ENCODE measurements at regions not wholly inside any gene's neighbourhood (a gene's known extent, or its start where the extent isn't known, plus 50 kb on each side); places are given as distances from the start of the nearest gene placed in this dataset.

DNA sequence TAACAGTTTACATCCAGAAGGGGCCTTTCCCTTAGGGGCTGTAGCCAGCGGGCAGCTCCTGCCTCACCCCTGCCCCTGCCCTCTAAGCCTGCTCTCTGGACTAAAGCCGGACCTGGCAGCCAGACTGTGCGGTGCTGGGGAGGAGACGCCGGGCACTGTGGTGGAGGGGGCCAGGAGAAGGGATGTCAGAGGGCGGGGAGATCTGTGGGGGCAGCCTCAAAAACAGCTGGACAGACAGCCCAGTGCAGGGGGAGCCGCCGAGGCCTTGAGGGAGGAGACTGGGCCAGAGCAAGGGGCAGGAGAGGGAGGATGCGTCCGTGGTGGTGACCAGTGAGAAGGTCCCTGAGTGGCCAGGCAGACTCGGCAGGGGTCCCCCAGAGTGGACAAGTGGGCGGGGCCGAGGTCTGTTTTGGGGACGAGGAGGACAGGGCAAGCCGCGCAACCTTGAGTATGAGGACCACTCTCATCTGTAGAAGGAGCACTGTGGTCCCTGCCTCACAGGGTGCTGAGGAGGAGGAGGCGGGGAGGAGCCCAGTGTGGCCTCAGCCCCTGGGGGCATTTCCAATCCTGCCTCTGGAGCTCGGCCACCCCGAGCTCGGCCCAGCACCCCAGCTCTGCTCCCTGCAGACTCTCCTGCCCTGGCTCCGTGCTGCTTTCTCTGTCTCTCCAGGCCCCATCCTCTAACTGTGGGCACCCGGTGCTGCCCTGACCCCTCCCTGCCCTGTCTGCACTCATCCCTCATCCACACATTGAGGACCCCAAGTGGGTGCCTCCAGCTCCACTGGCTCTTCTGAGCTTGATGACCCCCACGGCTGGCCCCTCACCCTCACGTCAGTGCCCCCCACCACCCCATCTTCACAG lies 59.2 kb upstream of the NKX1-1 start:
- intact Hi-C loops (cut with DNase I) = no loop called here
- TF ChIP-seq, protein P1, sequence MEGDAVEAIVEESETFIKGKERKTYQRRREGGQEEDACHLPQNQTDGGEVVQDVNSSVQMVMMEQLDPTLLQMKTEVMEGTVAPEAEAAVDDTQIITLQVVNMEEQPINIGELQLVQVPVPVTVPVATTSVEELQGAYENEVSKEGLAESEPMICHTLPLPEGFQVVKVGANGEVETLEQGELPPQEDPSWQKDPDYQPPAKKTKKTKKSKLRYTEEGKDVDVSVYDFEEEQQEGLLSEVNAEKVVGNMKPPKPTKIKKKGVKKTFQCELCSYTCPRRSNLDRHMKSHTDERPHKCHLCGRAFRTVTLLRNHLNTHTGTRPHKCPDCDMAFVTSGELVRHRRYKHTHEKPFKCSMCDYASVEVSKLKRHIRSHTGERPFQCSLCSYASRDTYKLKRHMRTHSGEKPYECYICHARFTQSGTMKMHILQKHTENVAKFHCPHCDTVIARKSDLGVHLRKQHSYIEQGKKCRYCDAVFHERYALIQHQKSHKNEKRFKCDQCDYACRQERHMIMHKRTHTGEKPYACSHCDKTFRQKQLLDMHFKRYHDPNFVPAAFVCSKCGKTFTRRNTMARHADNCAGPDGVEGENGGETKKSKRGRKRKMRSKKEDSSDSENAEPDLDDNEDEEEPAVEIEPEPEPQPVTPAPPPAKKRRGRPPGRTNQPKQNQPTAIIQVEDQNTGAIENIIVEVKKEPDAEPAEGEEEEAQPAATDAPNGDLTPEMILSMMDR (IDR thresholded peaks at IDR 0.05) = no peak
- no peaks in the 10 kb centered on the region for H3K9me3 ChIP-seq
- H3K27ac ChIP-seq = no peak overlapping the region
- ATAC-seq (no peak), DNase-seq (no peak)
- peaks cover 0 to 43% (median 13%) of the 10 kb centered on the region in 3 donors for H3K27me3 ChIP-seq (ENCODE audit: insufficient read depth in 3 of 3, low read length in 2 of 3)
- no peak overlapping the region for H3K4me3 ChIP-seq
- H3K36me3 ChIP-seq (ENCODE audit: insufficient read depth in 1 of 2, low read depth in 1 of 2) = no peaks in the 10 kb centered on the region
- no peaks in the 10 kb centered on the region for H3K4me1 ChIP-seq
- 62 to 66% (median 62%) methylated on average over 23 to 24 of the region's 24 CpGs for WGBS, 3 donors

DNA sequence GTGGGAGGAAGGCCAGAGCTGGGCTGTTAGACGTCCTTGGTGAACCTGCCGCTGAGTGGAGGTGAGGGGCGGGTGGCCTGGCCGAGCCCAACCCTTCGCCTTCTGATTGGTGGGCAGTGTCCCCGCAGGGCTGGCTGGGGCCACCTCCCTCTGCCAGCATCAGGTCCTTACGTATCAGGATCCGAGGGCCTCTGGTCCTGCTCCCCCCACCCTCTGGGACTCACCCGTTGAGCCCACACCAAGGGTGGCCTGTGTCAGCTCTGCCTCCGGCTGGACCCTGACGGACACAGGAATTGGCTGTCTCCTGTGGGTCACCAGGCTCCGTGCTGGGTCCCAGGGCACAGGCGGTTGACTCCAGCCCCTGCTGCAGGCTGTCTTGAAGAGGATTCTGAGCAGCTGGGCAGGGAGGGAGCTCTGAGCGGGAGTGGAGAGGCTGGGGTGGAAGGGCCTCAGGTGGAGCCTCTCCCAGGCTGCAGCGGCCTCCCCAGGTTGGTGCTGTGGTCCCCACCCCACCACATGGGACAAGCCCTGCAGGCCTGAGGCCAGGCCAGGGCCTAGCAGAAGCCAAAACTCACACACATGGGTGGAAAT lies 58.4 kb upstream of the NKX1-1 start:
- Histone ChIP-seq H3K4me1 (no peaks in the 10 kb centered on the region), H3K36me3 (ENCODE audit: insufficient read depth in 1 of 2, low read depth in 1 of 2) (no peaks in the 10 kb centered on the region), H3K9me3 (no peaks in the 10 kb centered on the region), H3K27me3 (ENCODE audit: insufficient read depth in 3 of 3, low read length in 2 of 3) (peaks cover 0 to 43% (median 13%) of the 10 kb centered on the region in 3 donors), H3K27ac (no peak overlapping the region), H3K4me3 (no peak overlapping the region)
- ATAC-seq = no peak
- TF ChIP-seq, protein P1 (IDR thresholded peaks at IDR 0.05) = no peak
- intact Hi-C loops (cut with DNase I) = no loop called here
- WGBS, 3 donors = 64 to 74% (median 72%) methylated on average over 13 to 15 of the region's 15 CpGs
- DNase-seq = no peak

DNA sequence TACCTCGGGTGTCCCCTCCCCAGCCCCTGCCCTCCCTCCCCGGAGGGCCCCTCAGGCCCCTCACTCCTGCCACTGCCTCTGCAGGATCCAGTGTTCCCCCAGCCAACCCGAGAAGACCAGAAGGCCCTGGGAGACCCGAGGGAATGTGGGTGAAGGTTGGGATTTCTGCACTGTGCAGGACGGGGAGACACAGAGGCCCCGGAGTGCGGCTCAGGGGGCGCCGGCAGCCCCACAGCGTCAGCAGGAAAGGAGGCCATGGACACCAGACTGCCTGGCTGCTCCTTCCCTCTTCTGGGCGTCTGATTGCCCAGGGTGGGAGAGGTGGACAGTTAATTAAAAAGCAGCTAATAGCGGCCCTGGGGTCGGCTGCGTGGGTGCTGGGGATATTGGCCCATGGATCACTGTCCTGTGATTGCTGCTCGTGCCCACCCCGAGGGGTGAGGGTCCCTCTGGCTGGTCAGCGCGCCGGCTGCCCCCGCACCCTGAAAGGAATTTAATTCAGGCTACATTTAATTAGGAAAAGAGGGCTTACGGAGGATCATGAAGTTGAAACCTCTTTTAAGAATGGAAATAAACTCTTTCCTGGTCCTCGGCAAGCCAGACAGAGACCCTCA lies 57.8 kb upstream of the NKX1-1 start:
- 72 to 80% (median 79%) methylated on average over 21 to 22 of the region's 22 CpGs for WGBS, 3 donors

DNA sequence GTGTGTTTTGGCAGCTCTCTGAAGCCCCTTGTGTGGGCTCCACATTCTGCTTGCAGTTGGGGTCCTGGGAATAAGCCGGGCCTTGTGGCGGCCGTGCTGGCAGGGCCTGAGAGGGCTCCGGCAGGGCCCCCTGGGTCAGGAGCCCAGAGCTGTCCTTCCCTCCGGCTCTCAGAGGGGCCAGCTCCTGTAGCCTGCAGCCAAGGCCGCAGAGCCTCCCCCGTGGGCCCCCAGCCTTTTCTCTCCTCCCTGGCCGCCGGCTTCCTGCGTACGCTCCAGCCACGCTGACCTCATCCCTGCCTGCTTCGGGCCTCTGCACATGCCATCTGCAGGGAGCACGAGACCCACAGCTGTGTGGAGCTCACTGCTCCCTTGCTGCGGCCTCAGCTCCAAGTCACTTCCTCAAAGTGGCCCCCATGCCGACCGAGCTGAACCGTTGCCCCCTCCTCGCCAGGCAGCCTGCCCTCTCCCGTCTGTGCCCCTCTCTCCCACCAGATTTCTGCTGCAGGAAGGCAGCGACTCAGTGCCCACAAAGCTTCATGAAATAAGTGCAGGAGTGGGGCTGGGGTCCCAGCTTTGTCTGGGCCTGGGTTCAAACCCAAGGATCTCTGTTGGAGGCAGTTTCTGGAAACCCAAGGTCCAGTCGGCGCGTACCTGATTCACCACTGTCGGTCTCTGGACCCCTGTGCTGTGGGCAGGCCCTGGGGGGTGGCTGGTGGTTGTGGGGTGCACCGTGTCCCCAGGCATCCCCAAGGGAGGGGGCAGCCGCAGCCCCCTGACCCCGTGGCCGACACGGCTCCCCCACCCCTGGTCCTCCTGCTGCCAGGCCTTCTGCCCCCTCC lies 57.1 kb upstream of the NKX1-1 start:
- no peak for DNase-seq
- no peak for ATAC-seq
- no peaks in the 10 kb centered on the region for H3K4me1 ChIP-seq
- no peaks in the 10 kb centered on the region for H3K9me3 ChIP-seq
- H3K27ac ChIP-seq = no peak overlapping the region
- no peak overlapping the region for H3K4me3 ChIP-seq
- TF ChIP-seq, protein P1 (IDR thresholded peaks at IDR 0.05) = no peak
- peaks cover 0 to 53% (median 20%) of the 10 kb centered on the region in 3 donors for H3K27me3 ChIP-seq (ENCODE audit: insufficient read depth in 3 of 3, low read length in 2 of 3)
- intact Hi-C loops (cut with DNase I) = no loop called here
- no peaks in the 10 kb centered on the region for H3K36me3 ChIP-seq (ENCODE audit: insufficient read depth in 1 of 2, low read depth in 1 of 2)
- WGBS, 3 donors = 40 to 45% (median 44%) methylated on average over 24 to 30 of the region's 30 CpGs

More for the DNA sequence above, 57.8 kb upstream of the NKX1-1 start:
- intact Hi-C loops (cut with DNase I) = no loop called here
- no peak overlapping the region for H3K4me3 ChIP-seq
- H3K9me3 ChIP-seq = no peaks in the 10 kb centered on the region
- no peaks in the 10 kb centered on the region for H3K4me1 ChIP-seq
- ATAC-seq = no peak
- peaks cover 0 to 46% (median 15%) of the 10 kb centered on the region in 3 donors for H3K27me3 ChIP-seq (ENCODE audit: insufficient read depth in 3 of 3, low read length in 2 of 3)
- TF ChIP-seq, protein P1 (IDR thresholded peaks at IDR 0.05) = no peak
- H3K36me3 ChIP-seq (ENCODE audit: insufficient read depth in 1 of 2, low read depth in 1 of 2) = no peaks in the 10 kb centered on the region
- no peak for DNase-seq
- H3K27ac ChIP-seq = no peak overlapping the region
